GM18909 (cell line): ENCODE measurements at regions not wholly inside any gene's neighbourhood (a gene's known extent, or its start where the extent isn't known, plus 50 kb on each side); places are given as distances from the start of the nearest gene placed in this dataset.
"Not testable (repeated sequence)": the region's sequence is repeated elsewhere in the genome, so short reads cannot be mapped to it uniquely, and the experiment has no call there.

Experiments
- ATAC-seq: cut with Tn5 transposase; IDR thresholded peaks from one replicate; pipeline ENCODE4 v1.9.1; 2021; ENCODE audit warnings: mild to moderate bottlenecking; ENCODE audit not compliant: unreplicated experiment, poor library complexity

DNA sequence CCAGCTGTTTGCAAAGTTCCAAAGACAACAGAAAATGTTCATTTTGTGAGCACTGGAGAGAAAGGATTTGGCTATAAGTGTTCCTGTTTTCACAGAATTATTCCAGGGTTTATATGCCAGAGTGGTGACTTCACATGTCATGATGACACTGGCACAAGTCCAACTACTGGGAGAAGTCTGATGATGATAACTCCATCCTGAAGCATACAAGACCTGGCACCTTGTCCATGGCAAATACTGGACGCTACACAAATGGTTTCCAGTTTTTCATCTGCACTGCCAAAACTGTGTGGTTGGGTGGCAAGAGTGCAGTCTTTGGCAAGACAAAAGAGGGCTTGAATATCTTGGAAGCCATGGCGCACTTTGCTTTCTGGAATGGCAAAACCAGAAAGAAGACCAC lies 385.0 kb downstream of the CDH11 start:
- ATAC-seq = no peak

DNA sequence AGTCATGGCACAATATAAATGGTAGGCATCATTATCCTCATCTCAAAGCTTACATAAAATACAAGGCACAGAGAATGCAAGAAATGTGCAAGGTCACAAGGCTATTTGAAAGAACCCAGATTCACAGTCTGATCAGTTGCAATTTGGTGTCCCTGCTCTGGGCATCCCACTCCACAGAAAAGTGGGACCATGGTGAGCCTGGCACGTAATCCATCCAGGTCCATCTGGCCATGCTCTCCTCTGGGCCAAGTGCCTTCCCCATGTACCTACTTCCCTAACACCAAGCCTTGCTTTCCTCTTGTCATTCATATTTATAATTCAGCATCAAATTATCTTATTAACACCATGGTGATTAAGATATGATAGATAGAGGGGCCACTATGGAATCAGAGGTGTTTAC lies 390.0 kb downstream of the CDH11 start:
- no peak for ATAC-seq

DNA sequence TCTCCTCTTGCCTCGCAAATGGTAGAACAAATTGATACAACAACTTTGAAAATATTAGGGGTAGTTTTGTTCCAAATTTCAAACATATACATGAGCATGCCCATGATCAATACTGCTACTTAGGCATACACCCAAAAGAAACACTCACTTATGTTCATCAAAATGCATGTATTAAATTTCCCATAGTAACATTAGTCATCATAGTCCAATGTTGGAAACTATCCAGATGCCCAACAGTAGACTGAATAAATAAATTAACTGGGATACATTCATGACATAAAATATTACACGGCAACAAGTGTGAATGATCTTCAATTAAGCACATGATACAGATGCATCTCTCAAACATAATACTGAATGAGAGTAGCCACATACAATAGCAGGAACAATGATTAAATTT lies 391.6 kb downstream of the CDH11 start:
- ATAC-seq = no peak

DNA sequence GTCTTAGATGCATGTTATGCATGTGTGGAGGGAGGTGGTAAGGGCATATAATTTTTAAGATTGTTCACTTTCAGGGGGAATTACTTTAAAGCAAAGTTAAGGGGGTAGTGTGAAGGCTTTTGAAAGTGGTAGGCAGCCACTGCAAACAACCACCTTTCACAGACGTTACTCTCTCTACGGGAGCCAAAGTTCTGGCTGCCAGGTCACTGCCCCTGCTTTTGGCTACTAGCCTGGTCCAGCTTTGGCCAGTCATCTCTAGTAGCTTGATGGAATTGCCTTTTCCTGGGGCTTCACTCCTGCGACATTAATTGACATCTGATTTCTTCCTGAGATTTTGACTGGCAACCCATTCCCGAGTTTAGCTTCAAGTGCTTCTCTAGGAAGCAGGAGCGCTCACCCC lies 397.5 kb downstream of the CDH11 start:
- no peak for ATAC-seq

DNA sequence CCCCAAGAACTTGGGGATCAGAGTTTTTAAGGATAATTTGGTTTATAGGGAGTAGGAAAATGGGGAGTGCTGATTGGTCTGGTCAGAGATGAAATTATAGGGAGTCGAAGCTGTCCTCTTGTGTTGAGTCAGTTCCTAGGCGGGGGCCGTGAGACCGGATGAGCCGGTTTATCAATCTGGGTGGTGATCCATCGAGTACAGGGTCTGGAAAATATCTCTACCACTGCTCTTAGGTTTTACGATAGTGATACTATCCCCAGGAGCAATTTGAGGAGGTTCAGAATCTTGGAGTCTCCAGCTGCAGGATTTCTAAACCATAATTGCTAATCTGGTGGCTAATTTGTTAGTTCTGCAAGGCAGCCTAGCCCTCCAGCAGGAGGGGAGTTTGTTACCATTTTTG lies 403.4 kb downstream of the CDH11 start:
- no peak for ATAC-seq

DNA sequence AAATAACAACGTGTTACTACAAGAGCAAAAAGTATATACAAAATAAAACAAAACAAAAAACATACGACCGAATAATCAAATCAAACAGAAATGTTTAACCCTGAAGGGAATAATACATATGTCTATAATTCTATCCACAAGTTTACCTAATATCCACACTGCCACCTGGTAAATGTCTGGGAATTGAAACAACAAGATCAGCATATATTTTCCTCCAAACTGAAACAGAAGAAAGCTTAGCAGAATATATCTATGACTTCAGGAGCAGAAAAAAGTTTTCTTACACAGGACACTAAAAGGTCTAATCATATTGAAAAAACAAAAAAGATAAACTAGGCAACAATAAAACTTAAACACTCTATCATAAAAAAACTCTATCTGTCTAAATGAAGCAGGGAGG lies 404.0 kb downstream of the CDH11 start:
- ATAC-seq = no peak

DNA sequence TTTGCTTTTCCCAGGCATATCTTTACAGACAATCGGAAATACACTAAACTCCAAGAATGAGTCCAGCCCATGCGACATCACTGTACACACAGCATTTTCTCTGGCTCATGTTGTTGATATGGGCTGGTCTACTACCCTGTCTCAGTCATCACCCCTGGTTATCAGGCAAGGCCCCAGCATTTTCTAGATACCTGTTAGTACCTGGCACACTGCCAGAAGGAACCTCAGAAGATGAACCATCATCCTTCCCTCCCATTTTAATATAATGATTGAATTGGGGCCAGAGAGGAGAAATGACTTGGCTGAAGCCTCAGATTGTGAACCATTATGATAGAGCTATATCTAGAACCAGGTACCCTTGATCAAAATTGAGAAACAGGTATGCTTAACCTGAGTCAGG lies 406.2 kb downstream of the CDH11 start:
- ATAC-seq = no peak

DNA sequence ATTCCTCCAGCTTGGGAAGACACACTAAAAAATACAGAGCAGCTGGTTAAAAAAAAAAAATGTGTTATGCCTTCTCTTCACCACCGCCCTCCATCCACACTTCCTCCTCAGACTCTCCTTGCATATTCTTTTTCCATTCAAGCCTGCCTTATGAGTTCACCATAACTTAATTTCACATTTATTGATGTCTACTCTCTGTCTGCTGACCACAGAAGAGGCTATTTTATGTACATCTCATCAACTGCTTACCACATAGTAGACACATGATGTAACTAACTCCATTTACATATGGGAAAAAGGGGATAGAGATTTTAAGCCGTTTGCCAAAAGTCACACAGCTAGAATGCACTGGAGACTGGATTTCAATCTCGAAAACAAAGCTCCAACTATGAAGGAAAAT lies 409.8 kb downstream of the CDH11 start:
- no peak for ATAC-seq

DNA sequence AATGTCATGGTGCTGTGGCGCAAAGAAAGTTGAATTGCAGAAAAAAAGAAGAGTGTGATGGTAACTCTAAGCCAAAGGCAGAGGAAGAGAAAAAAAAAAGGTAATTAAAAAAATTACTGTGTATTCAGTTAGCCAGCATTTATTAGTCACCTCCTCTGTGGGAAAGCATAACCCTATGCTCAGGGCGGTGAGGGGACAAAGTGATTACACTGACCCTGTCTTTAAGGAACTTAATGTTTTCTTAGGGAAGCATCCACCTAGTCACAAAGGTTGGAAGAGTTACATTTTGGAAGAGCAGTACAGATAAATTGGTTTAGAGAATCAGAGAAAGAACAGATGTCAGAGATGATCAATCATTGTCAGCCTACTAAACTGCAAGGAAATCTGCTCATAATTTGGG lies 410.3 kb downstream of the CDH11 start:
- no peak for ATAC-seq

DNA sequence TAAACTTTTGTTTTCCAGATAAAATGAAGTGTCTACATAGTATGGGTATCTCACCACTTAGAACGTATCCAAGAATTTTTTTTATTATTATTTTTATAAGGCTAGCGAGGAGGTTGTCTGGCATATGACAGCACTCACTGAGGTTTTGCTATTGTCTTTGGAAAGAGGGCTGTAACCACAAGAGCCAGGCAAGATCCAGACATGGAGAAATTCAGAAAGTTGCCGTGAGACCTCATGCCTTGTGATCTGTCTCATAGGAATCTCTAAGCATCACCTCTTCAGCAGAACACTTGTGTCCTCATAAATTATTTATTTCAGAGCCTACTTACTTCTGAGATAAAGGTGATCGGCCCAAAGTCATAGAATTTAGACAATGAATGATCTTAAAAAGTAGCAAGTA lies 410.8 kb downstream of the CDH11 start:
- ATAC-seq = no peak

DNA sequence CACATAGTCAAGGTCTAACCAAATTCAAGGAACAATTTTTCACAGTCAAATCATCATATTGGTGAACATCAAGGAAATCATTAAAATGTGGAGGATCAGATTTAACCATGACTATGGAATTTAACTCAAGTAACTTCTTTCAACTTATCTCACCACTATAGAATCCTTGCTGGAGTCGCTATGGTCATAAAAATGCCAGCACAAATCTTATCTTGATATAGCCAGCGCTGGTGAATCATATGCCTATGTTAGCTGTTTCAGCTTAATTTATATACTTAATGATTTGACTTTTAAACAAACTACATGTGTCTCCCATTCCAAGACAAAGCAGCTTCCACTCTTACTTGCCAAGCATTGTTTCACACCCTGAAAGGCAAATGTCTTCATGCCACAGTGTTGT lies 416.4 kb downstream of the CDH11 start:
- ATAC-seq = no peak

DNA sequence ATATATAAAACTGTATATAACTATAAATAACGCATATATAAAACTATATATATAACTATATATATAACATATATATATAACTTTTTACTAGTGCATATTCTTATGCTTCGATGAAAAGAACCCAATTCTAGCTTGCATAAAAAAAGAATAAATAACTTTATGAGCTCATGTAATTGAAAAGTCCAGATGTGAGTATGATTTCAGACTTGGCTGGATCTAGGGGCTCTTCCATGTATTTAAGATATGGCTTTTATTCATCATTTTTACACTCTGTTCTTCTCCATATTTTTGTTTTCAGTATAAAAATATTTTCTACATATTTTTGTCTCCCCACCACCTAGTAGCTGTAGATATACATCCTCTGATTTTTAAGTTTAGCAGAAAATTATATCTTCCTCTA lies 417.5 kb downstream of the CDH11 start:
- ATAC-seq = no peak

DNA sequence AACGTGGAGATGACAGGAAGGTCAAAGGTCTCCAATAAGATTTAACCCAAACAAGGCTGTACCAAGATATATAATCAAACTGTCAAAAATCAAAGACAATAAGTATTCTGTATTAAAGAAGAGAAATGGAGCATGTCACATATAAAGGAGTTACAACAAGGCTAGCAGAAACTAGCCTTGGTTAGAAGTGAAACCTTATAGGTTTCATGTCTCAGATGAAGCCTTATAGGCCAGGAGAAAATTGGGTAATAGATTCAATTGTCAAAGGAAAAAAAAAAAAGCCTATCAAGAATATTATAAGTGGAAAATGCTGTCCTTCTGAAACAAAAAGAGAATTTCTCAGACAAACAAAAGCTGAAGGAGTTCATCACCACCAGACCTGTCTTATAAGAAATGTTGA lies 419.4 kb downstream of the CDH11 start:
- no peak for ATAC-seq

DNA sequence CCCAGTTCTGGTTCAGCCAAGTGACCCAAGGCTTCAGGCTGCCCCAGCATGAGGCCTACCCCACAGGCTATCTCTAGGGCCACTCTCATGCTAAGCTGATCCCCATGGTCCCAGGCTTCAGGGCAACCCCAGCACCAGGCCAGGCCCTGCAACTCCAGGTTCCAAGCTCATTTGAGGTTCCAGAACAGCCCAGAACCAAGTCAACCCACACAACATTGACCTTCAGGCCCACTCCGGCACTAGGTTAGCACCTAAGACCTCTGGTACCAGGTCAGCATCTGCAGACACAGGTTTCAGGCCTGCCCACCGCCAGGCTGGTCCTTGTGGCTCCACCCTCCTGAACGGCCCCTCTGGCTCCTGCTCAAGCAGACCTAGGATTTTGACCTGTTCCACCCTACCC lies 421.2 kb downstream of the CDH11 start:
- no peak for ATAC-seq

DNA sequence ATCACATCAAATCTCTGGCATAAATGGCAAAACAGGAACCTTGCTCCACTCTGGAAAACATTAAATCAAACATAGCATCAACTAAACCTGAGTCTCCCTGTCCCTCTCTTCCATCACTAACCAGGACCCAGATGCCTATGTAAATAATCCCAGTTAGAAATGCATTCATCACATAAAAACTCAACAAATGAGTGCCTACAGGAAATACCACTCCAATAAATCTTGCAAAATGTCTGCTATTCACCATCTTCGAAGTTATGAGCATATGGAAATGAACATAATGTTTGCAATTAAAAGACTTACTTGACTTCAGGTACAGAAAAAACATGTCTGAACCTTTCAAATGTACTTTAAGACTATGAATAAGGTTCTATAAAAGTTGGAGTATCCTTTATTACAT lies 425.0 kb downstream of the CDH11 start:
- no peak for ATAC-seq

DNA sequence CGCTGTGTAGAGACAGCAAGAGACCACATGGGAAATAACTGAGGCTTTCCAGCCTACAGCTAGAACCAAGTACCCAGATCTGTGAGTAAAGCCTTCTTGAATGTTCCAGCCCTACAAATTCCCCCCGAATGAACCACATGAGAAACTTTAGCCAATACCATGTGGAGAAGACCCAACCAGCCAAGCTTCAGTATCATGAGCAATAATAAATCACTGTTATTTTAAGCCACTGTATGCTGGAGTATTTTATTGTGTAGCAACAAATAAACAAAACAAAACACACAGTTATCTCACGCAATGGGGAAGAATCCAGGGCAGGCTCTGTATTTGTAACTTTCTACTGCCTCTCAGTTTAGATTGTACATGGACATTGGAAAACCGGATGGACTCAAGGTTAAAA lies 426.2 kb downstream of the CDH11 start:
- no peak for ATAC-seq

DNA sequence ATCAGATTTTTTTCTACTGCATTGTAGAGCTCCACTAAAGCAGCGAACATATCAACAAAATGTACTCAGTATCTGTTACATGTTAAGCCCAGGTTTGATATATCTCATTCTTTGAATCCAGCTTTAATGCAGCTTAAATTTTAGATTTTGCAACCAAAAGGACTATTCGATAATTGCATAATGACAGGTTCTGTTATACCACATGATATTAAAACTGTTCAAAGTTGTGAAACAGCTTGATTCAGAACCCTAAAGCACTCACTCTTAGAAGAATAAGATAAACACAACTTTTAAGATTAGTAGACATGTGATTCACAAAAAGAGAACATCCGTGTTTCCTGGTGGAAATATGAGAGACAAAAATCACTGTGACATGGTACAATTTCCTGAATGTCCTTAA lies 427.9 kb downstream of the CDH11 start:
- no peak for ATAC-seq

DNA sequence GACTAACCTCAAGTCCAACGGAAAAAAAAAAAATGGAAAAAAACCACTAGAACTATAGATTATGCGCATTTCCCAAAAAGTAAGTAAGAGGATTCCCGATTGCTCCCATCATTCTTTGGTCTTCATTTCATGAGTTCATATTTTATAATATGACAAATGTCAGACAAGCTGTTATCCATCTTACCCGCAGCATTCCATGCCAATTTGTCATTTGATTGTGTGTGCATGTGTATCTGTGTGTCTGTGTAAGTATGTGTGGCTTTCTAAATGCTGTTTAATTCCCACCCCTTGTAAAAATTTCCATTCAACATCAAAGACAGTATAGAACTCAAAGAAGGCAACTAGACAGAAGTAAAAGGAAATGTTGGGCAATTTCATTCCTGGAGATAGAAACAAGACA lies 434.1 kb downstream of the CDH11 start:
- ATAC-seq = no peak

DNA sequence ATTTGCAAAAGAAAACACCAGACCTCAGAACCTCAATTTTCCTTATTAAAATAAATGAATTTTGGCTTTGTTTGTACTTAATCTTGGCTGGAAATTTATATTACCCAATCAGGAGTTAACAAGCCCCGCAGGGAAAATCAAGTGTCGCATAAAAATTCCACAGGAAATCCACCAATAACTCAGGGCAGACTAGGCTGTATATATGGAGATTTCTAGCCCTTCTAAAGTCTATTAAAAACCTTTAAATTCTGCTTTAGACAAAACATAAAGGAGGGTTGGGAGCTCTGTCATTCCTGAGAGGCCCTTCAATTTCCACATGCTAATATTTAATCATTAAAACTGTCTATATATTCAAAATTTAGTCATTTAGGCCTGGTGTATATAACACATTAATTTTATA lies 434.7 kb downstream of the CDH11 start:
- ATAC-seq = no peak

DNA sequence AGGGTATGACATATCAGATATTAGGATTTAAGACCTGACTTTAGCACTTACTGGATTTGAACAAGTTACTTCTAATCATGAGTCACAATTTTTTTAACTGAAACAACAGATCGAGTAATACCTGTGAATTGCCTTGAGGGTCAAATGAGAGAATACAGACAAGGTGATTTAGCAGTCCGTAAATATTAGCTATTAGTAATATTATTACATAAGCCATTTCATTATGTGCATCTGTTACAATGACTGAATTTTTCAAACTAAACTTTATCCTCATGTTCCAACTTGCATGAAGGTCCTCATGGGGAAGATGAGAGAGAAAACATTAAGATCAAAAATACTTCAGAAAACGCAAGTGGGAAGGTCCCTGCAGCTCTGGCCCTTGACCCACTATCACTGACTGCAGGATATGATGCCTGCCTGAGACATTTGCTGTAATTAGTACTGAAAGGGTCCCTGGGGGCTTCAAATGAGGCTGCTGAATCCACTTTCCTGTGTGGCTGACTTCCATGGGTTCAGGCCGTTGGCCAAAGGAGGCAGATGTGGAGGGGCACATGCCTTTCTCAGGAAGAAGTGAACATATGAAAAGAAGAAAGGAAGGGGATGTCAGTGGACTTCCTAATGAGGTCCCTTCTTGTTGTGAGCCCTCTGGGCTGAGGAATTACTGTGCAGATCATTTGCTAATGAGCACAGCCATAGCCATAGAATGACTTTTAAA lies 441.7 kb downstream of the CDH11 start:
- ATAC-seq = no peak

DNA sequence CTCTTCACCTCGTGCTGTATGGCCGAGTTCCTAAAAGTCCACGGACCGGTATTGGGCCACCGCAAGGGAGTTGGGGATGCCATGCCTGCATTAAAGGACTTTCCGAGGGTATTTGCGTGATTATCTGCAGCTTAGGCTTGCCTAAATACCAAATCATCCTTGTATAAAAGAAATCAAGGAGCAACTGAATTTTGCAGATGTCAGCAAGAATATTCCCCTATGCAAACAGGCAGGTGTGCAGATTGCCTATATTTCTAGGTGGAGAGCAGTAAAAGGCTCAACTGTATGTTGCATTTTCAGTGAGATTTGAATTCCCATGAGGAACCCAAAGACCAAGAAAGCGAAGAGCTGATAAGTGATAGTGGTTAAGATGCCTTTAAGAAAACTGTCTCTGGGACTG lies 452.3 kb downstream of the CDH11 start:
- no peak for ATAC-seq

DNA sequence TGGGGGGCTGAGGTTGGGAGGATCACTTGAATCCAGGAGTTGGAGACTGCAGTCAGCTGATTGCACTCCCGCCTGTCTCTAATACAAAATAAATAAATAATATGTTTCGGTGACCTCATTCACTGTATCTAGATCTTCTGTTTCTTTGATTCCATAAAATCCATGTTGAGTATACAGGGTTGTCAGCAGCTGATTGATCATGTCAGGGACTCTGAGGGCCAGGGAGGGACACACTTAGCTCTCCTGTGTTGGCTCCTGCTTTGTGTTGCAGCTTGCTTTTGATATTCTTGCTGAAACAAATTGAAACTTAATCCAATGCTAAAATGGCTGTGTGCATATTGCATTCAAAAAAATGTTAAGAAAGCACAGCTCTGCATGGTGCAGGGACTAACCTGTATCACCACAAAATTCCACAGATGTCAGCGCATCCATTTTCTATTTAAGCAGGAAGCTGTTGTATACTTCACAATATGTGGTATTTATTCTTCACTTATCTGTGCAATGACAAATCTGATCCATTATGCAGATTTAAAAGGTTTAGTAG lies 454.5 kb downstream of the CDH11 start:
- ATAC-seq = no peak

DNA sequence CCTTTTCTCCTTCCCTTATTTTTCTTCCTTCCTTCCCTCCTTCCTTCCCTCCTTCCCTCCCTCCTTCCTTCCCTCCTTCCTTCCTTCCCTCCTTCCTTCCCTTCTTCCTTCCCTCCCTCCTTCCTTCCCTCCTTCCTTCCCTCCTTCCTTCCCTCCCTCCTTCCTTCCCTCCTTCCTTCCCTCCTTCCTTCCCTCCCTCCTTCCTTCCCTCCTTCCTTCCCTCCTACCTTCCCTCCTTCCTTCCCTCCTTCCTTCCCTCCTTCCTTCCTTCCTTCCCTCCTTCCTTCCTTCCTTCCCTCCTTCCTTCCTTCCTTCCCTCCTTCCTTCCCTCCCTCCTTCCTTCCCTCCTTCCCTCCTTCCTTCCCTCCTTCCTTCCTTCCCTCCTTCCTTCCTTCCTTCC lies 459.6 kb downstream of the CDH11 start:
- ATAC-seq = not testable (repeated sequence)
